ENCODE measurements at regions not wholly inside any gene's neighbourhood (a gene's known extent, or its start where the extent isn't known, plus 50 kb on each side); places are given as distances from the start of the nearest gene placed in this dataset.

DNA sequence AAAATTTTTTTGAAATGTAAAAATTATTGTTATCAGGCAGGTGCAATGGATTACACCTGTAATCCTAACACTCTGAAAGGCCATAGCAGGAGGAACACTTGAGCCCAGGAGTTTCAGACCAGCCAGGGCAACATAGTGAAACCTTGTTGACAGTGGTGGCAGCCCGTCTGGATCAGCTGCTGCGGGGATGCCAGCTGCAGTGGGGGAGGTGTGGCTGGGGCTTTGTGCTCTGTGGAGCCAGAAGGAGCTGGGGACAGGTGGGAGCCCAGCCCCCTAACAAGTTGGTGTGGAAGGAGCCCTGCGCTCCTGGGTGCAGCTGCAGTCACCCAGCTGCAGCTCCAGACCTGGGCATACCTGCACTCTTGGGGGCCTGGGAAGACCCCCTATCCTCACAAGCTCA, 182.4 kb upstream of the MC4R start:
- DNase-seq (ENCODE audit: low read depth), result no peak

DNA sequence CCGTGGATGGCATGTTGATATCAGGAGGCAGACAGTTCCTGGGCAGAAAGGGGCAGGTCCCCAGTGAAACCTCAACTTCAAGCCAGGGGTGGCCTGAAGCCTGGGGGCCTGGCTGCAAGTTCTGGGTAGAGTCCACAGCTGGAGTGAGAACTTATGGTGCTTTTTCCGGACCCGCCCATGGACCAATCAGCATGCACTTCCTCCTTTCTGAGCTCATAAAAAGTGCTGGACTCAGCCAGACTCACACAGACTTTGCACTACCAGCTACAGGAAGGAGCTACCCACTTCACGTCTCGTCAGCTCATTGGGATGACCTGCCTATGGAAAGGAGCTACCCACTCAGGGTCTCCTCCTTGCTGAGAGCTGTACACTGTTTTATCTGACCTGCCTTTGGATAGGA, 183.1 kb upstream of the MC4R start:
- DNase-seq (ENCODE audit: low read depth), result no peak

DNA sequence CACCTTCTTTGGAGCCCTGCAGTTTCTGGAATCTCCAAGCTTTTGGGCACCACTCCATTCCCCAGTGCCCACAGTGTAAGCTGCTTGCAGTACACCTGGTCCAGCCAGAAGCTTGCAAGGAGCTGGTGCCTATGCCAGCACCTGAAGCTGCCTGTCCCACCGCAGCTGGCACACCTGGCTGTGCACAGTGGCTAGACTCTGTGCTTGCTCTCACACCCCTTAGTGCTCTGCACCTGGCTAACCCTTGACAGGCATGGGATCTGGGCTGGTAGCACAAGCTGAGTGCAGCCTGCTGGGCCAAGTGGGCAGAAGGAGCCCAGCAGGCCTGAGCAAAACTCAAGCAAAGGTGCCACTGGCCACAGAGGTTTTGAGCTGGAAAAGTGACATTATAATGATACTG, 183.8 kb upstream of the MC4R start:
- no peak for DNase-seq (ENCODE audit: low read depth)

DNA sequence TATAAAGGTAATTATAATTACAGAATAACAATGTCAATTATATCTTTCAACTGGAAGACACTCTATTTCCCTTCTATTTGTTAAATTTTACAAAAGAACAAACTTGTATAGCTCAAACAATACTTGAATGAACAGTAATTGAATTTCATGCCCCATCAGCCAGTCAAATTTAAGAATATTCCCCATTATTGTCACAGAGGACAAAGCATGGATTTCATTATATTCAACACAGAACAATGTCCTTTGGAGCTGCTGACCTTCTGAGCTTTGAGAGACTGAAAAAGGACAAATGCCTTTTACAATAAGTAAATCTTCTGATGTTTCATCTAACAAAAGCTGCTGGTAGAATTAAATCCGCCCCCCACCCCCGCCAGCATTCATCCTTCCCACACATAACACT, 187.5 kb upstream of the MC4R start:
- no peak for DNase-seq (ENCODE audit: low read depth)

DNA sequence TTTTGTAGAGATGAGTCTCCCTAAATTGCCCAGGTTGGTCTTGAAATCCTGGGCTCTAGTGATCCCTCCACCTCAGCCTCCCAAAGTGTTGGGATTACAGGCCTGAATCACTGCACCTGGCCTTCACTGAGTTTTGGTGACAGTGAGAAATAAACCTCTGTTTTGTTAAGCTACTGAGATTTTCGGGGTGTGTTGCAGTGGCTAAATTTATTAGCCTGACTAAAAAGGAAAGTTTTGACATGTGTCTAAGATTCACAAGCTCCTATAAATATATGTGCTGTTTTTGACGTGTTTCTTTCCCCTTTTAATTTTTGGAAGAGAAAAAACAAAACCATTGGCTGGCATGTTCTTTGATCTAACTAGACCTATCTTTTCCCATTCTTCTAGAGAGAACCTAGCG, 190.5 kb upstream of the MC4R start:
- no peak for DNase-seq (ENCODE audit: low read depth)

DNA sequence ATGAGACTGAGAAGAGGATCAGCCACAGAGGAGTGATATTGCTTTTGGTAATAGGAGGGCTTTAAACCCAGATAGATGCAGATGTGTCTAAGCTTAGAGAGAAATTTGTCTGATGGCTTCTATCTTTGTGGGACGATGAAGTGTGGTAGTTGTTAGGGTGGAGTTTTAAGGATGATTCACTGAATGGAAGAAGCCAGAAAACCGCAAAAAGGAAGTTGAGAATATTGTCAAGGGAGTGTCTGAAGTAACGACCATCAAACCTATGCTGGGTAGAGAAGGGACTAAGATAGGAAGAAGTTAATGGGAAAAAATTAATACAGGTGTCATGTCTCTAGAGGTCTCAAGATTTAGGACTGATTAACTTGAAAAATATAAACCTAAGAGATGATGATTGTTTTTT, 195.6 kb upstream of the MC4R start:
- peak; percentile 2 for DNase-seq (ENCODE audit: low read depth)

DNA sequence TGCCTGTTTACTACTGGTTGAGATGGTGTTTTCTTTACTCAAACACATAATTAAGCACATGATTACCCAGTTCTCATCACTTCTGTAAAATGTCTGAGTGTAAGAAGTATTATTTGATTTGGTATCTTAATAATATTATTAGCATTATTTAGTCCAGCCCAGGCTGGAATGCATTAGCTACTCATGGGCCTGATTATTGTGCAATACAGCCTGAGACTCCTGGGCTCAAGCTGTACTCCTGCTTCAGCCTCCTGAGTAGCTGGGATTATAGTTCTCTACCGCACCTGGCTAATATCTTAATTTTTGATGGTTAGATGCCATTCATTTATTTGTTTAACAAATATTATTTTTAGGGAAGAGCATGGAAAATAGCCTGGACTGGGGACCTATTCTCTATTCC, 197.6 kb upstream of the MC4R start:
- no peak for DNase-seq (ENCODE audit: low read depth)

DNA sequence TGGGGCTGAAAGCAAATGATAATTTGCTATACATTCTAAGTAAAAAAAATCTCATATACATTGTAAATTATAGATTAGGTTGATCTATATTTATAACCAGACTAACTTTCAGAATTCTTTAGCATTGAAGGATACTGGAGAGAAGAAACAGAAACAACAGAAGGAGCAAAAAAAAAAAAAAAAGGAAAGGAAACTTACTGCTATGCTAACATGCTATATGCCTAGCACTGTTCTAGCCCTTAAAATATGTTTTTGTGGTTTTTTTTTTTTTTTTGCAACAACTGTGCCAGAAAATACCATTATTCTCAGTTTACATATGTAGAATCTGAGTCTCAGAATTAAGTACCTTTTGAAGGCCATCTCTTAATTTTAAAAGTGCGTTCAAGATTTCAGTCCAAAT, 204.9 kb upstream of the MC4R start:
- no peak for DNase-seq (ENCODE audit: low read depth)

DNA sequence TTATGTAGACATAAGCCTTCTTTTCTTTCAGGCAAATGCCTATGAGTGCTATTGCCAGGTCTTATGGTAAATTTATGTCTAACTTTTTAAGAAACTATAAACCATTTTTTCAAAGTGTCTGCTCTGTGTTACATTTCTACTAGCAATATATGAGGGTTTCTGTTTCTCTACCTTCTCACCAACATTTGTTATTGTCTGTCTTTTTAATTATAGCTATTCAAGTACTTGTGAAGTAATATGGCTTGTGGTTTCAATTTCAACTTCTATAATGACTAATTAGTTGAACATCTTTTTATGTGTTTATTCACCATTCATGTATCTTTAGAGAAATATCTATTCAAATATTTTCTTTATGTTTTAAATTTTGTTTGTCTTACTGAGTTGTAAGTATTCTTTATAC, 213.1 kb upstream of the MC4R start:
- no peak for DNase-seq (ENCODE audit: low read depth)

DNA sequence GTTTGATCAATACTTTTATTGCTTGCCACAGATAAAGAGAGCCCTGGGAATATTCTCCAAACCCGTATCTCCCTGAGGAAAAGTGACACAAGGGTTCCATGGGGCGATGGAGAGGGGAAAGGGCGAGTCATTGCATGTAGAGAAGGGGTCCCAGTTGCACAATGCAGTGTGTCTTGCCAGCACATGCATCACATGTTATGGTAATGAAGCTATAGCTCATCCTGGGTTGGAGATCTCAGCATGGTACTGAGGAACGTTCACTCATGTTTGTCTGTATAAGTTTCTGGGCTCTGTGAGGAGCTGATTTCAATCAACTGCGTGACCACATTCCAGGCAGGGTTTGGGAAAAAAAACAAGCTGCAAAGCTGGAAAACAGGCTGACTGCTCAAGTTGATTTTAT, 220.7 kb upstream of the MC4R start:
- no peak for DNase-seq (ENCODE audit: low read depth)

DNA sequence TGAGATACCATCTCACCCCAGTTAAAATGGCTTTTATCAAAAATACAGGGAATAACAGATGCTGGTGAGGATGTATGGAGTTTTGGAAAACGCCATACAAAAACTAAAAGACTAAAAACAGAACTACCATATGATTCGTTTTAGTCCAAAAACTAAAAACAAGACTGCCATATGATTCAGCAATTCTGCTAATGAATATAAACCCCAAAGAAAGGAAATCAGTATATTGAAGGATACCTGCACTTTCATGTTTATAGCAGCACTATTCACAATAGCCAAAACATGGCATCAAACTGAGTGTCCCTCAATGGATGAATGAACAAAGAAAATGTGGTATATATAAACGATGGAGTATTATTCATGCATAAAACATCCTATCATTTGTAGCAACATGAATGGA, 224.4 kb upstream of the MC4R start:
- no peak for DNase-seq (ENCODE audit: low read depth)

DNA sequence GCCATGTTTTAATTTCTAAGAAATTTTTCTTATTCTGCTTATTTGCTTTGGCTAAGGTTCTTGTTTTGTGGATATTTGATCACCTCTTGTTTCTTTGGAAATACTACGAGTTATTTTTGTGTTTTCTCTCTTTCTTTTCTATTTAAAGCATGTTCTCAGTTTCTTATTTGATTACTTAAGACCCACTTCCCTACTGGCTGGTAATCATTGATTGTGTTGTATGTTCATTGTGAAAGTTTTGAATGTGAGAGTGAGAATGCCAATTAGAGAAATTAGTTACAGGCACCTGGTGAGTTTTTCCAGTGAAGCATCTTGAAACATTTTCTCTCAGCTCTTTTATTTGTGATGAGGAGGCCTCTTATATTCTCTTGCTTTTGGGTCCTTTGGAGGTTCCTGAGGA, 226.7 kb upstream of the MC4R start:
- no peak for DNase-seq (ENCODE audit: low read depth)

DNA sequence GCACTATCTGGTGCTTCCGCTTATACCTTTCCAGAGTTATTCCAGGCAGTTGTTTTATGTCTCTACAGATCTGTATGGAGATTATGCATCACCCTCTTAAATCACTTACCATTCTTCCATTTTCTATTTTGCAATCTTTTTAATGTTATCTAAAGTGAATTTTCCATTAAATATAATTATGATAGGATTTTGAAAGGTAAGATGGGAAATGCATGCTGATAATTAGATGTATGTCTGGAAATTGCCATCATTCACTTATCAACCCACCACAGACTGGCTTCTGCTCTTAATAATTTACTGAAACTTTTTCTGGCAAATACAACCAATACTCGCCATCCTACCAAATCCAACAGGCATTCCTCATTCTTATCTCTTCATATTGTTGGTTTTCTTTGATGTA, 227.4 kb upstream of the MC4R start:
- DNase-seq (ENCODE audit: low read depth), result no peak

DNA sequence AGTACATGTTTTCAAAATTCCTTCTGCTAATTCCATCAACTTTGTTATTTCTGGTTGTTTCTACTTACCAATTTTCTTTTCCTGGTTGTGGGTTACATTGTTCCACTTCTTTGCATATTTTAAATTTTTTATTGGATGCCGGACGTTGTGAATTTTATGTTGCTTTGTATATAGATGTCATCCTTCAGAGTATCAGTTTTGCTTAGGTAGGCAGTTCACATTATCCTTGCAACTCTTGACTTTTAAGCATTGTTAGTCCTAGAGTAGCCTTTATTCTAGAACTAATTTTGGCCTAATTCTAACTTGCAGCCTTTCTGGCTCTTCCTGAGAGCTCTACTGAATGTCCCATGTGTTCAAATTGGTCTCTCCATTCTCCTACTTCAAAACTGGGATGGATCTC, 228.7 kb upstream of the MC4R start:
- DNase-seq (ENCODE audit: low read depth), result no peak

DNA sequence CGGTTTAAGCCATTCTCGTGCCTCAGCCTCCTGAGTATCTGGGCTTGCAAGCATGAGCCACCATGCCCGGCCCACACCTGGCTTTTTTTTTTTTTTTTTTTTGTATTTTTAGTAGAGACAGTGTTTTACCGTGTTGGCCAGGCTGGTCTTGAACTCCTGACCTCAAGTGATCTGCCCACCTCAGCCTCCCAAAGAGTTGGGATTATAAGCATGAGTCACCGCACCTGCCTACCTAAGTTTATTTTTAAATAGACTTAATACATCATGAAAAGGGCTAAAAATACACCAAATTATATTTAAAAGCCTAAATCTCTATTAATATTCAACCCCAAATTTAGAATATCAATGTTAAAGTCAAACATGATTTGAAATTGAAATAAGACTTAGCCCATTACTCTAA, 250.8 kb upstream of the MC4R start:
- DNase-seq (ENCODE audit: low read depth), result no peak

DNA sequence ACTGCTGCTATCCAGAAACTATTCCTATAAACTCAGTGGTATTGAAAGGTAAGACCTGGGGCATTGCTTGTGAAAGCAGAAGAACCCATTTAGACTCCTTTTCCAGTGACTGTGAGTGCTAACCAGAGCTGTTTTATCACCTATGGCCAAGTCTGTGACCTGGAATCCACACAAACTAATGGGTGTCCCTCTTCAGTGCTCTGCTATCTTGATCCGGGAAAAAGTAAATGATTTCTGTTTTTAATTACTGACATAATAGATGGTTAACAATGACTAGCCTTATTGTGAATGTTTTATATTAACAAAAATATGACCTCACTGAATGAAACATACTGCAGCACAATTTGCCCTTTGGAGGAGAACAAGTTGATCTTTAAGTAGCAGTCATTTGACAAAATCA, 251.6 kb upstream of the MC4R start:
- no peak for DNase-seq (ENCODE audit: low read depth)

DNA sequence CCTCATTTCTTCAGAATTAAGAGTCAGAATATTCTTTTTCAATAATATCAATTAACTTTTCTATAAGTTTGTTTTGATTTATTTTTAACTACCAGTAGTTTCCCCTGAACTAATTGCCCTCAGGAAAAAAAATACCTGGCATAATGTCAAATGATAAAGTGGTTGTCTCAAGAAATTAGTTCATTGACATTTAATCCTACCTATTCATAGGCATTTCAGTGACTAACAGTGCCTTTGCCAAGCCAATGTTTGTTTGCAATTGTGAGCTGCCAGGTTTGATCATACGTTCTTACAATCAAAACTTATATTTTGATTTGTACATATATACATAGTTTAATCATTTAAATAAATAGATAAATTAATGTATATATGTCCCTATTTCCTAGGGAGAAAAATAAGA, 267.3 kb upstream of the MC4R start:
- no peak for DNase-seq (ENCODE audit: low read depth)

DNA sequence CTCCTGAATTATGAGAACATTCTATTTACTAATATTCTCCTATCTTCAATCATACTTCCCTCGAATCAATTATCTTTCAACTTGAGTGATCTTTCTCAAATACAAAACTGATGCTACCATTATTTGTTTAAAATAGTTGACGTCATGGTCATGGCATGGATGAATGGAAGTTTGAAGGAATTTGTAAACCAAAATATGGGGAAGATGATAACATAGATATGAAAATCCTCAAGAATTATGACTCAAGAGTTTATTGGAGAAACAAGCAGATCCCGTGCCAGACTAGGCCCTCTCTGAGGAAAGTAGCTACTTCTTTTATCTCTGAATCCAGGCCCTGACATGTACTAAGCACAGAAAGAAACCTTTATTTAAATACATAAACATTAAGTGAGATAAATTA, 270.4 kb upstream of the MC4R start:
- DNase-seq (ENCODE audit: low read depth), result no peak

DNA sequence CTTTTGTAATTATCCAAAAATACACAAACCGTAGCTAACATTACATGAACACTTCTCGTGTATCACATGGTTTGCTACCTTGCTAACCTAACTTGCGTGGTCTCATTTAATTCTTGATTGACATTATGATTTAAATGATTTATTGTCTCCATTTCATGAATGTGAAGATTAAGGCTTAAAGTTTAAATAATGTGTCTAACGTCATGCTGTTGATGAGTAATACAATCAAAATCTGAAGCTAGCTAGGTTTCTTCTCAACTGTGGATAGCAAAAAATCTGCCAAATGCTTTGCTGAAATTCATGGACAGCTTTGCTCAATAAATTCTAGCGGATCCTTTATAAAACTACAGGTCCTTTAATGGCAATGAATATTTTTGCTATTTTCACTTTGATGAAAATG, 274.1 kb upstream of the MC4R start:
- no peak for DNase-seq (ENCODE audit: low read depth)

DNA sequence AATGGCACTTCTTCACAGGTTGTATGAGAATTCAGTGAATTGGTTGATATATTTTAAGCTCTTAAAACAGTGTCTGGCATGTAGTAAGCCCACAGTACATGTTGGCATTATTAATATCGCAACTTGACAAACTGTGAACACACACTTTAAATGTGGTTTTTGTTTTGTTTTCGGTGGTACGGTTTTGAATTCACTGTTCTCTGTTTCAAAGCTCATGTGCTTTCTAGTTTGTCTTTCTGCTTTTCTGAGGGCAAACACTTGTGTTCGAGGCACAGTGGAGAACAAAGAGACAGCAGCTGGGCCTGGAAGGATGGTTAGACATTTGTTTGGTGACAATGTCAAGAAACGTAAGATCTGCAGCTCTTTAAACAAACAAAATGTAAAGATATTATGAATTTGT, 276.5 kb upstream of the MC4R start:
- no peak for DNase-seq (ENCODE audit: low read depth)

DNA sequence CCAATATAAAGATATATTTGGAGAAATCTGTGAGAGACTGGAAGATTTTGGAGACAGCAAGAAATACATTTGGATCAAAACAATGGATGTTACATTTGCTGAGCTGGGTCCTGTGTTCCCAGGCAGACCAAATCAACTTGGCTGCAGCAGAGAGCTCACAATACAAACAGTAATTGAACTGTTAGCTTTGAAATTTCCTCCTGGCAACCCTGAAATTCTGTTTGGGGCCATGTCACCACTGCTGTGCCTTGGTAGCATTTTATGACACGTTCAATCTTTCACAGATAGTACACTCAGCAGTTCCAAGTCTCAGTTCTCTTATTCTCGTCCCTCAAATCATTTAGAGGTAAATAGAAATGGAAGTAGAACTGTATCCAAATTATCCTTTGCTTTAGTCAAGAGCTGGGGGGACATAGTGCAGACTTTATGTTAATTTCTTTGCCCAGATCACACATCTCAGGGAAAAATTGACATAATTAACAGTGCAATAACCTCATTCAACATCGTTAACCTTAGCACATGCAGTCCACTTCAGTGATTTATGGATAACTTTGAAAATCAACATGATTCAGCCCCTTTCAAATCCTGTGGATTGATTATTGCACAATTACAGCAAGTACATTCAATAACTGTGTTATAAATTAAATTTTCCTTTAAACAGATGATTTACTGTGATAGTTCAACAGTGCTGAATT, 277.4 kb upstream of the MC4R start:
- DNase-seq (ENCODE audit: low read depth), result no peak

DNA sequence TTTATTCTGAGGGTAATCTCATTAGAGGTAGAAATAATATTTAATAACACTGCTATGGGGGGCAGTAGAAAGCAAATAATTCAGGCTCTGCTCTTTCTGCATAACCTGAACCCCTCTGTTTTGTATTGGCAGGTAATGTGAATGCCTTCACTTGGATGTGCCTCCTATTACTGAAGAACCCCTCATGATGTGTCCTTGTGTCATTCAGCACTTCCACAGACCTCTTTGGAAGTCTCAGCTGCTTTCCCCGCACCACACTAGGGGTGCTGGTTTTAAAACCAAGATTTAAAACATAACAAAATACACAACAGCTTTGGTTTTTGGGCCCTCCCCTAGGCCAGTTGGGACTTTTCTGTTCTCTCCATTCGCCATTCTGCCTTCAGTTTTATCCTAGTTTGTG, 281.7 kb upstream of the MC4R start:
- DNase-seq (ENCODE audit: low read depth), result no peak

DNA sequence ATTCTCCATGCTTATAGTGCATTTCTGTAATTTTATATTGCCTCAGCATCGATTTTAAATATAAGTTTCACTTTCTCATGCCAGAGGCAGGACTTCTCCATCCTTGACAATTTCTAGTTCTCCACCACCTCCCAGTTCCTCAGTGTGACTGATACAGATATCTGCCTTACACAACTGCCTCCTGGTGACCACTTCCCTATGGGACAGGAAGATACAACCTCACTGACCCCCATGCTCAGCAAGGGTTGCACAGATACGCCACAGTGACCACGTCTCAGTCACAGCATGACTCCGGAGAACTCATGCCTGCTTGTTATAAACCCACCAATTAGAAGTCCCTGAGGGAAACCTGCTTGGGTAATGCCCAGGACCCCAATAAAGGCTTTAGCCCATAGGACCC, 284.0 kb upstream of the MC4R start:
- no peak for DNase-seq (ENCODE audit: low read depth)

DNA sequence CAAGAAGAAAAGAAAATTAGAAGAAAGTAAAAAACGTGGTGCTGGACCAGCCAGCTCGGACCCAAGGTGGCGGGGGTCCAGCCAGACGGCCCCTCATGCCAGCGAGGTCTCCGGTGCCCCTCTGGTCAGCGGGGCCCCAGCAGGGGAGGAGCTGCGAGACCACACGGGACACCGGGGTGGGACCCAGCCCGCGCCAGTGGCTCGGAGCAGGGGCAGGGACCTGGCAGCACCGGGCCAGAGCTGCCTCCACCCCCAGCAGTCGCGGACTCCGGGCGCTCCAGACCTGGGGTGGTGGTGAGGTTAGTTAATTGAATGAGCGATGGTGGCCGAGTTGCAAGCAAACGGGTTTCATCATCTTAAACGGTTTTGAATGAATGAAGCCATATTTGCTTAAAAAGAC, 289.9 kb upstream of the MC4R start:
- DNase-seq (ENCODE audit: low read depth), result no peak
